ENCODE measurements at regions not wholly inside any gene's neighbourhood (a gene's known extent, or its start where the extent isn't known, plus 50 kb on each side); places are given as distances from the start of the nearest gene placed in this dataset.

GRCh38 chr2:193334401-193334800 lies 1139.7 kb upstream of the TMEFF2 start:
- DNase-seq (ENCODE audit: low read depth in 2 of 2): no peak

- no peak for DNase-seq (ENCODE audit: low read depth in 2 of 2)
Measured at GRCh38 chr2:193333539-193333938, 1138.8 kb upstream of the TMEFF2 start.

- no peak for DNase-seq (ENCODE audit: low read depth in 2 of 2)
Measured at GRCh38 chr2:193332941-193333340, 1138.2 kb upstream of the TMEFF2 start.

GRCh38 chr2:193331676-193332075 lies 1136.9 kb upstream of the TMEFF2 start:
- no peak for DNase-seq (ENCODE audit: low read depth in 2 of 2)

- DNase-seq (ENCODE audit: low read depth in 2 of 2): no peak
Measured at GRCh38 chr2:193326296-193326695, 1131.6 kb upstream of the TMEFF2 start.

- DNase-seq (ENCODE audit: low read depth in 2 of 2): no peak
Measured at GRCh38 chr2:193315428-193316091, 1120.8 kb upstream of the TMEFF2 start.

GRCh38 chr2:193303464-193303863 lies 1108.7 kb upstream of the TMEFF2 start:
- DNase-seq (ENCODE audit: low read depth in 2 of 2): no peak

GRCh38 chr2:193294371-193294770 lies 1099.6 kb upstream of the TMEFF2 start:
- DNase-seq (ENCODE audit: low read depth in 2 of 2): no peak

- DNase-seq (ENCODE audit: low read depth in 2 of 2): no peak
Measured at GRCh38 chr2:193279361-193279760, 1084.6 kb upstream of the TMEFF2 start.

GRCh38 chr2:193276988-193277387 lies 1082.3 kb upstream of the TMEFF2 start:
- no peak for DNase-seq (ENCODE audit: low read depth in 2 of 2)

- no peak for DNase-seq (ENCODE audit: low read depth in 2 of 2)
Measured at GRCh38 chr2:193276560-193276959, 1081.8 kb upstream of the TMEFF2 start.

GRCh38 chr2:193276069-193276468 lies 1081.3 kb upstream of the TMEFF2 start:
- no peak for DNase-seq (ENCODE audit: low read depth in 2 of 2)

- no peak for DNase-seq (ENCODE audit: low read depth in 2 of 2)
Measured at GRCh38 chr2:193272011-193272410, 1077.3 kb upstream of the TMEFF2 start.

- no peak for DNase-seq (ENCODE audit: low read depth in 2 of 2)
Measured at GRCh38 chr2:193270816-193271215, 1076.1 kb upstream of the TMEFF2 start.

- no peak for DNase-seq (ENCODE audit: low read depth in 2 of 2)
Measured at GRCh38 chr2:193267496-193268002, 1072.8 kb upstream of the TMEFF2 start.

- no peak for DNase-seq (ENCODE audit: low read depth in 2 of 2)
Measured at GRCh38 chr2:193253014-193253530, 1058.3 kb upstream of the TMEFF2 start.

- no peak for DNase-seq (ENCODE audit: low read depth in 2 of 2)
Measured at GRCh38 chr2:193251909-193252308, 1057.2 kb upstream of the TMEFF2 start.

GRCh38 chr2:193250389-193250788 lies 1055.7 kb upstream of the TMEFF2 start:
- no peak for DNase-seq (ENCODE audit: low read depth in 2 of 2)

GRCh38 chr2:193240752-193241151 lies 1046.0 kb upstream of the TMEFF2 start:
- no peak for DNase-seq (ENCODE audit: low read depth in 2 of 2)

- DNase-seq (ENCODE audit: low read depth in 2 of 2): no peak
Measured at GRCh38 chr2:193231634-193232033, 1036.9 kb upstream of the TMEFF2 start.

GRCh38 chr2:193228276-193228675 lies 1033.5 kb upstream of the TMEFF2 start:
- DNase-seq (ENCODE audit: low read depth in 2 of 2): no peak

GRCh38 chr2:193222454-193222853 lies 1027.7 kb upstream of the TMEFF2 start:
- no peak for DNase-seq (ENCODE audit: low read depth in 2 of 2)

GRCh38 chr2:193219413-193219812 lies 1024.7 kb upstream of the TMEFF2 start:
- no peak for DNase-seq (ENCODE audit: low read depth in 2 of 2)

- DNase-seq (ENCODE audit: low read depth in 2 of 2): no peak
Measured at GRCh38 chr2:193201583-193201982, 1006.9 kb upstream of the TMEFF2 start.
